NCI-H146 treated with DMSO at 0.1 percent for 48 hours (cell line): ENCODE measurements at regions not wholly inside any gene's neighbourhood (a gene's known extent, or its start where the extent isn't known, plus 50 kb on each side); places are given as distances from the start of the nearest gene placed in this dataset.

Source experiments
- DNase-seq: peaks from one replicate; lab custom pipeline; 2025; ENCODE audit not compliant: unreplicated experiment; lab: John Stamatoyannopoulos, UW

DNA sequence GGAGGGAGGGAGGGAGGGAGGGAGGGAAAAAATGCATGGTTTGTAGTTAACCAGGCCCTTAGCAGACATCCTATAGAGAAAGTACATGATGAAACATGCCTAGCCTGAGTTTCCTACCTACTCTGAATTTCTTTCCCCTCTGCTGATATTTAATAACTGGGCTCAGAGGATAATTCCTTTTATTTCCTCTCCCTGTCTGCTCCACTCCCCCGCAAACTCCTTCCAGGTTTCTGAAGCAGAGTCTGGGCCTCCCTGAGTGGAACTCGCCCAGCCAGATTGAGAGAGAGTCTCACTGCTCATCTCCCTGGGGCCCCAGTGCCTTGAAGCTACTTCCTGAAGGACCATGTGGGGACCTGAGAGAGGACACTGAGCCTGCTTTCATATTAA lies 111.9 kb upstream of the SLC44A3 start:
- no peak for DNase-seq

GRCh38 chr1:94707321-94708298 lies 112.5 kb upstream of the SLC44A3 start:
- DNase-seq, result no peak

DNA sequence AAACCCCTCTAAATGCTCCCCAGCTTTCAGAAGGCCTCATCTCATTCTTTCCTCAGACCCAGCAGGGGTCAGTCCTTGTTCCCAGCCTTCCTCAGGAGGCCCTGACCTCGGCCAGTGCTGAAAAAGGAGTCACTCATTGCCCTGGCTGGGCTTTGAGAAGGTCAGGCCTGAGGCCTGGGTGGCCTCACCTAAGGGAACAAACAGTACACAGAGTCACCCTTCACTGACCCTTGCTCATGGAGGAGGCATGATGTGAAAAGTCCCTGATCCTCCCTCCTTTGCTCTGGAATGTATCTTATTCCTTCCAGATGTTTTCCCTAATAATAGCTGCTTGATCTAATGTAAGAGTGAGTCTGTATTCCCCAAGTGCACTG lies 117.7 kb upstream of the SLC44A3 start:
- DNase-seq, result no peak

- no peak for DNase-seq
Observed at GRCh38 chr1:94701796-94702441, 118.2 kb upstream of the SLC44A3 start.

DNA sequence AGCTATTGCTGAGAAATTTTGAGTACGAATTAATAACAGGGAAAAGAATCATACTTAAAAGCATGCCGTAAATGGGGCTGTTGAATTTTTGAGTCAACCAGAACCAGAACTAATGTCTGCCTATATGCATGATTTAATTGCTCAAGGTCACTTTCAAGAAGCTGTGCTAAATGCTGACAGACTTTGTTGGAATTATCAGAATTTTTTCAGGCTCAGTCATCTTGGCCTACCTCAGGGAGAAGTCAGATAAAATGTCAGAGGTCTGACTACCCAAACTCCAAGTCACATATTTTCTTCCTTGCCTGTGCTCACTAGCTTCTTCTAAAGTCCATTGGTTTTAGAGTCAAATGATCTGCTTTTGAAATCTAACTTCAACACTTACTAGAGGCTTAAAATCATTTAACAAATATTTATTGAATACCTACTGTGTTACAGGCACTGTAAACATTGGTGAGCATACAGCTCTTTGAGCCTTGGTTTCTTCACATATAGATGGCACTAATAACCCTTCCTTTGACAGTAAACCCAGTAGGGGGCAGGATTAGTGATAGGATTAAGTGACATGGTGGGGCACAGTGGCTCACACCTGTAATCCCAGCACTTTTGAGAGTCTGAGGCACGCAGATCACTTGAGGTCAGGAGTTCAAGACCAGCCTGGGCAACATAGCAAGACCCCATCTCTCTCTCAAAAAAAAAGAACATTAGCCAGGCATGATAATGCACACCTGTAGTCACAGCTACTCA lies 121.2 kb upstream of the SLC44A3 start:
- peak; percentile 26 for DNase-seq

- DNase-seq, result no peak
Observed at GRCh38 chr1:94698356-94698755, 121.8 kb upstream of the SLC44A3 start.

- peak; percentile 96 for DNase-seq
Observed at GRCh38 chr1:94697839-94698238, 122.3 kb upstream of the SLC44A3 start.

DNA sequence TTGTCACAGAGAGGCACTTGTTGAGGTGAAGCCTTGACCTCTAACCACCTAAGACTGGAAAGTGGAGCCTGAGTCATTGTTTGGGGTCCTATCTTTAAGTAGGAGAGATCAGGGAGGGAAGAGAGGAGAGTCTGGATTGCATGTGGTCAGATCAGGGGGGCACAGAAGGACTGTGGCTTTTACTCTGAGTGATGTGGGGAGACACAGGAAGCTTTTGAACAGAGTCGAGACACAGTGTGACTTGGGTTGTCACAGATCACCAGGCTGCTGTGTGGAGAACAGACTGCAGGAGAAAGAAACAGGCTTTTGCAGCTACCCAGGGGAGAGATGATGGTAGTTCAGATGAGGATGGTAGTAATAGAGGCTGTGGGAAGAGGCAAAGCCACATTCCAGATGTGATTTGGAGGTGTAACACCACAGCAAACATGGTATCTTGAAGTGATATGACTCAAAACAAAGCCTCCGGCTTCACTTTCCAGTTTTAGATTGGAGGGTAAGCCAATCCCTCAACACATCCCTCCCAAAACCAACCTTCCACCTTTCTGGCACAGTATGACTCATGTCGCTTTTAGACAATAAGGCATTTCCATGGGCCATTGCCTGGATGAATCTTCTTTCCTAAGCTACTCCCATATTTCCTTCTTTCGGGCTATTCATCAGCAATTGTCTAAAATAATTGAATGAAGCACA lies 125.8 kb upstream of the SLC44A3 start:
- no peak for DNase-seq

DNA sequence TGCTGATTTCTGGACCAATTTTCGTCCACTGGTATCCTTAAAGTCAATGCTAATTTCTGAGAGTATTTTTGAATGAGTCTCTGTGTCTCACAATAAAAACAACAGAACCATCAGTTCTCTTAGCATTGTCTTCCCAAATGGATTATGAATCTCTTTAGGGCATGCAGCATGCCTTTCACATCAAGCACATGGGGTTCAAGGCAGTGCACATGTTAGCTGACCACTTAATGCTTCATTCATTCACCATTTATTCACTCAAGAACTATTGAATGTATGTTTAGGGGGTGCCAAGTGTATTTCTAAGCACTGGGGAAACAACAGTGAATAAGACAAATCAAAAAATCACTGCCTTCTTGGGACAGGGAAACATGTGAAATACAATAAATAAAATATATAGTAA lies 126.7 kb upstream of the SLC44A3 start:
- DNase-seq, result no peak

- no peak for DNase-seq
Observed at GRCh38 chr1:94693029-94693428, 127.1 kb upstream of the SLC44A3 start.

GRCh38 chr1:94688646-94689045 lies 131.5 kb upstream of the SLC44A3 start:
- DNase-seq, result peak; percentile 40

GRCh38 chr1:94686882-94687281 lies 133.3 kb upstream of the SLC44A3 start:
- DNase-seq, result no peak

DNA sequence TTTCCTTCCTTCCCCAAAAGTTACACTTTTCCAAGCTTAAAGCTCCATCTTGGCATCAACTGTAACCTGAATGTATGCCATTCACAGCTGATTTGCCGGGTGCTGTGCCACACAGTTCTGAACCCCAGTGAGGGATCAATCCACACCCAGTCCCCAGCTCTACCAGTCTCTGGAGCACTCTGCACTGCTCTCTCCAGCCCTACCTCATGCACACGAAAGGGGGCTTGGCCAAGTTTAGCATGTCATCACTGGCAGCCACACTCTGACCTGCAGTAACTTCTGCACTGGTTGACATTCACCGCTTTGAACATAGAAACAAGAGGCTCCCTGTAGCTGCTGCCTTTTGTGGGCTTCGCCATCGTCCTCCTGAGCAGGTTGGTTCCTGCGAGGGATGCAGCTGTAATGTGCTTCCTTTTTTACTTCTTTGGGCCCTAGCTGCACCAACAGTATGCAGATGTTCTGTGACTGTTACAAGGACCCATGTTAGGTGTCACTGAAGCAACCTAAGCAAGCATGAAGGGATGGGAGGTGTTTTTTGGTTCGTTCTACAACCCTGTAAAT lies 135.4 kb upstream of the SLC44A3 start:
- no peak for DNase-seq

- no peak for DNase-seq
Observed at GRCh38 chr1:94683886-94684285, 136.3 kb upstream of the SLC44A3 start.

- DNase-seq, result no peak
Observed at GRCh38 chr1:94680039-94680377, 138.4 kb upstream of the F3 start.

DNA sequence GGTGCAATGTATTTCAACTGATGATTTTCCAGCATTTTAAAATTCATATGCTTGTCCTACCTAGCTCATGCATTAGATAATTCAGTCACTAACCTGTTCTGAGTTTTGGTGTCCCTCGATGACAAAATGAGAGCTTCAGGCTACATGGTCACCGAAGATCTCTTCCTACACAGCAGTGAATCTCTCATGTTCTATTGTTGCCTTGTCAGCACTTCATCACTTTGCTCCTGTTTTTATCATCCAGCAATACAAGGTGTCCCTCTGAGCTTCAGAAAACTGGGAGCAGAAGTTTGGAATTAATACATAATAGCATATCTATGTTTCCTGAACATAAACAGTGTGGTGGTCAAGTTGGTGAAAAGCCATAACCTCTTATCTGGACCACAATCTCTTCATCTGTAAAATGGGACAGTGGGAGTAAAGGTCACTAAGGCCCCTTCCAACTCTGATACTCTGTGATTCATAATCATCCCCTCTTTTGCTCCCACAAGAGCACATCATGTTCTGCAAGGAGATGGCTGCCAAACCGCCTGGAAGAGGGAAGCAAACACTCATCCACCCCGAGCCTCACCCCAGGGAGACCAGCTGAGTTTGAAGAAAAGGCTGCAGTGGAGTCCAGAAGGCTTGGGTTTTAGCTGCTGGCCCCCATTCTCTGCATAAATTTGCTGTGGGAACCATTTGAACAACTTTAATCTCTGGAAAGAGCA lies 137.9 kb upstream of the F3 start:
- DNase-seq, result no peak

DNA sequence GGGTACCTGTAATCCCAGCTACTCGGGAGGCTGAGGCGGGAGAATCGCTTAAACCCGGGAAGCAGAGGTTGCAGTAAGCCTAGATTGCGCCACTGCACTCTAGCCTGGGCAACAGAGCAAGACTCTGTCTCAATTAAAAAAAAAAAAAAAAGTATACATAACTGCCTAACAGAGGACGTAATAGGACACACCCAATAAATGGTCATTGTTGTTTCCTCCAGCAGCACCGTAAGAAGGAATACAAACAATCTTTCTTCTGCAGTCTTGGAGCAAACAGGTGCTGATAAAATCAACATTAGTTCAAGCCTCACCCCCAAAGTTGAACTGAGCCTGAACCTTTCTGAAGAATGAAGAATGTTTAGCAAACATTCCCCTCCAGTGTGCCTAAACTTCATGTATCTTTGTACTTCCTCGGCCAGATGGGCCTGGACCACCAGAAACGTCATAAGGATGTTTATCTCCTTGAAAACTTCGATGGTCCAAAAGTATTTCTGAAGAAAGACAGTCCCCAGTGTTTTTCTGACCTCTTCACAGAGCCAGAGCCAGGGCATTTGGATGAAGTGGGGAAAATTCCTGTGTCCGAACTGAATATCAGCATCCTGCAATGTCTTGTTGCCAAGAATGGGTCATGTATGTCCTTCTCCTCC lies 136.8 kb upstream of the F3 start:
- no peak for DNase-seq

DNA sequence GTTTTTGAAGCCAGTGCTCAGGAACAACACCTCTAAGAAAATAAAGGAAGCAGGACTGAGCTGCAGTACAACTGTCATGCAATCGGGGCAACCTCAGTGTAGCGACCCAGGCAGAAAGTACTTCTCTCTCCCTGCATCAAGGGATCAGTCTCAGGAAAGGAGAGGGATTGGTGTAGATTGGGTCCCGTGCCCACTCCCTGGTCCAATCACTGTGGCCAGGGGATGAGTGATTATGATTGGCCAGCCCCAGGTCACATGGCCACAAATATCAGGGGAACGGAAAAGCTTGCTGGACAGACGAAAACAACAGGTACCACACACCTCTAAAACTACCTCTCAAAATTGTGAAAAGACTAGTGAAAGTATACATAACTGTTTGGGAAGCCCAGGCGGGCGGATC lies 136.2 kb upstream of the F3 start:
- no peak for DNase-seq

GRCh38 chr1:94677087-94677486 lies 135.5 kb upstream of the F3 start:
- DNase-seq, result no peak

- DNase-seq, result no peak
Observed at GRCh38 chr1:94676686-94677085, 135.1 kb upstream of the F3 start.
